ENCODE measurements at regions not wholly inside any gene's neighbourhood (a gene's known extent, or its start where the extent isn't known, plus 50 kb on each side); places are given as distances from the start of the nearest gene placed in this dataset.

DNA sequence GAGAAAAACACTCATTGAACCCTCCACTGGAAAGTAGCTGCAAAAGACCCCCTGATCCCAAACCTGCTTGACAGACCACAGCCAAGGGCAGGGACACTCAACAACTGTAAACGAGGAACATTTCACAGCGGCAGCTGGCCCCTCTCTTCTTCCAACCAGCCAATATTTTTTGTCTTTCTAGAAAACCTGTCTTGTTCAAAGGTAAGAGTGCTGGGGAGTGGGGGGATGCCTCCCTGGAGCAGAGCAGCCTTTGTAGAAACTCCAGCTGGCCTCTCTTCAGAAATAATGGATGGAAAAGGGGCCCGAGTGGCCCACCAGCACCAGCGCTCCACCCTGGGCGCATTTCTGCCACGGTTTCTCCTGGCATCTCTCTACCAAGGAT, 384.0 kb downstream of the RRAGC start:
- TF ChIP-seq, protein P1, sequence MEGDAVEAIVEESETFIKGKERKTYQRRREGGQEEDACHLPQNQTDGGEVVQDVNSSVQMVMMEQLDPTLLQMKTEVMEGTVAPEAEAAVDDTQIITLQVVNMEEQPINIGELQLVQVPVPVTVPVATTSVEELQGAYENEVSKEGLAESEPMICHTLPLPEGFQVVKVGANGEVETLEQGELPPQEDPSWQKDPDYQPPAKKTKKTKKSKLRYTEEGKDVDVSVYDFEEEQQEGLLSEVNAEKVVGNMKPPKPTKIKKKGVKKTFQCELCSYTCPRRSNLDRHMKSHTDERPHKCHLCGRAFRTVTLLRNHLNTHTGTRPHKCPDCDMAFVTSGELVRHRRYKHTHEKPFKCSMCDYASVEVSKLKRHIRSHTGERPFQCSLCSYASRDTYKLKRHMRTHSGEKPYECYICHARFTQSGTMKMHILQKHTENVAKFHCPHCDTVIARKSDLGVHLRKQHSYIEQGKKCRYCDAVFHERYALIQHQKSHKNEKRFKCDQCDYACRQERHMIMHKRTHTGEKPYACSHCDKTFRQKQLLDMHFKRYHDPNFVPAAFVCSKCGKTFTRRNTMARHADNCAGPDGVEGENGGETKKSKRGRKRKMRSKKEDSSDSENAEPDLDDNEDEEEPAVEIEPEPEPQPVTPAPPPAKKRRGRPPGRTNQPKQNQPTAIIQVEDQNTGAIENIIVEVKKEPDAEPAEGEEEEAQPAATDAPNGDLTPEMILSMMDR (IDR thresholded peaks at IDR 0.05; ENCODE audit: low read depth, low read length, missing input control), result no peak
- no peak for TF ChIP-seq RAD21 (IDR thresholded peaks at IDR 0.05)
- TF ChIP-seq, protein P2, sequence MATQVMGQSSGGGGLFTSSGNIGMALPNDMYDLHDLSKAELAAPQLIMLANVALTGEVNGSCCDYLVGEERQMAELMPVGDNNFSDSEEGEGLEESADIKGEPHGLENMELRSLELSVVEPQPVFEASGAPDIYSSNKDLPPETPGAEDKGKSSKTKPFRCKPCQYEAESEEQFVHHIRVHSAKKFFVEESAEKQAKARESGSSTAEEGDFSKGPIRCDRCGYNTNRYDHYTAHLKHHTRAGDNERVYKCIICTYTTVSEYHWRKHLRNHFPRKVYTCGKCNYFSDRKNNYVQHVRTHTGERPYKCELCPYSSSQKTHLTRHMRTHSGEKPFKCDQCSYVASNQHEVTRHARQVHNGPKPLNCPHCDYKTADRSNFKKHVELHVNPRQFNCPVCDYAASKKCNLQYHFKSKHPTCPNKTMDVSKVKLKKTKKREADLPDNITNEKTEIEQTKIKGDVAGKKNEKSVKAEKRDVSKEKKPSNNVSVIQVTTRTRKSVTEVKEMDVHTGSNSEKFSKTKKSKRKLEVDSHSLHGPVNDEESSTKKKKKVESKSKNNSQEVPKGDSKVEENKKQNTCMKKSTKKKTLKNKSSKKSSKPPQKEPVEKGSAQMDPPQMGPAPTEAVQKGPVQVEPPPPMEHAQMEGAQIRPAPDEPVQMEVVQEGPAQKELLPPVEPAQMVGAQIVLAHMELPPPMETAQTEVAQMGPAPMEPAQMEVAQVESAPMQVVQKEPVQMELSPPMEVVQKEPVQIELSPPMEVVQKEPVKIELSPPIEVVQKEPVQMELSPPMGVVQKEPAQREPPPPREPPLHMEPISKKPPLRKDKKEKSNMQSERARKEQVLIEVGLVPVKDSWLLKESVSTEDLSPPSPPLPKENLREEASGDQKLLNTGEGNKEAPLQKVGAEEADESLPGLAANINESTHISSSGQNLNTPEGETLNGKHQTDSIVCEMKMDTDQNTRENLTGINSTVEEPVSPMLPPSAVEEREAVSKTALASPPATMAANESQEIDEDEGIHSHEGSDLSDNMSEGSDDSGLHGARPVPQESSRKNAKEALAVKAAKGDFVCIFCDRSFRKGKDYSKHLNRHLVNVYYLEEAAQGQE (IDR thresholded peaks at IDR 0.05), result no peak
- TF ChIP-seq RXRA (IDR thresholded peaks at IDR 0.05), result no peak
- no peak for TF ChIP-seq SP1 (IDR thresholded peaks at IDR 0.05)
- TF ChIP-seq EGR1 (IDR thresholded peaks at IDR 0.05; ENCODE audit: low read depth in 2 of 2), result no peak
- TF ChIP-seq TAF1 (conservative IDR thresholded peaks at IDR 0.05), result no peak
- no peak for TF ChIP-seq GABPA (IDR thresholded peaks at IDR 0.05 in 1 of 2, conservative IDR thresholded peaks at IDR 0.05 in 1 of 2)
- TF ChIP-seq, protein P3, sequence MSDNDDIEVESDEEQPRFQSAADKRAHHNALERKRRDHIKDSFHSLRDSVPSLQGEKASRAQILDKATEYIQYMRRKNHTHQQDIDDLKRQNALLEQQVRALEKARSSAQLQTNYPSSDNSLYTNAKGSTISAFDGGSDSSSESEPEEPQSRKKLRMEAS (IDR thresholded peaks at IDR 0.05), result no peak

All from liver (tissue), 3 donors.